Uterus (tissue), 3 donors: ENCODE measurements at regions not wholly inside any gene's neighbourhood (a gene's known extent, or its start where the extent isn't known, plus 50 kb on each side); places are given as distances from the start of the nearest gene placed in this dataset.
A peak's percentile ranks its signal among the peaks of the same experiment; 100 is the strongest.

ENCODE experiments used
- DNase-seq, 2 donors: peaks; one replicate each; pipeline ENCODE4 v3.0.0-alpha.2; 2019 to 2020
- H3K27ac ChIP-seq, 2 donors: fragments of 200-600 bp; sonication (generic); 1 replicate in 1 of 2; 2 replicates in 1 of 2; pipeline ENCODE4 v1.5.1; 2016 to 2018
- H3K27me3 ChIP-seq, 2 donors: fragments of 200-600 bp; sonication (generic); one replicate each; pipeline ENCODE4 v1.5.1; 2018 to 2019; ENCODE audit warnings: control low read depth in 1 of 2
- H3K36me3 ChIP-seq, 2 donors: fragments of 200-600 bp; sonication (generic); one replicate each; pipeline ENCODE4 v1.5.1; 2019; ENCODE audit warnings: control low read depth in 1 of 2
- H3K4me1 ChIP-seq, 2 donors: fragments of 200-600 bp; sonication (generic); one replicate each; pipeline ENCODE4 v1.5.1; 2018 to 2019; ENCODE audit warnings: control low read depth in 1 of 2
- H3K4me3 ChIP-seq, 2 donors: fragments of 200-600 bp; sonication (generic); 1 replicate in 1 of 2; 2 replicates in 1 of 2; pipeline ENCODE4 v1.5.1; 2018 to 2019; ENCODE audit warnings: mild to moderate bottlenecking in 1 of 2
- H3K9me3 ChIP-seq, 2 donors: fragments of 200-600 bp; sonication (generic); one replicate each; pipeline ENCODE4 v1.5.1; 2019; ENCODE audit warnings: control low read depth in 1 of 2
- CTCF ChIP-seq, 4 experiments: fragments of 200-600 bp in 2 of 4; fragments of 450-650 bp in 2 of 4; sonication (generic) in 2 of 4; IDR thresholded peaks; one replicate each; pipeline ENCODE4 v1.5.1; 2016 to 2019; ENCODE audit warnings: antibody characterized with exemption in 4 of 4, mild to moderate bottlenecking in 2 of 4, moderate library complexity in 1 of 4
- POLR2A ChIP-seq, 2 donors: fragments of 450-650 bp; IDR thresholded peaks; one replicate each; pipeline ENCODE4 v1.6.1; 2016; ENCODE audit warnings: antibody characterized with exemption in 2 of 2, mild to moderate bottlenecking in 1 of 2, moderate library complexity in 1 of 2
- intact Hi-C: fragments of 100-400 bp; cut with DNase I; formaldehyde crosslinking; loops from one replicate; pipeline ENCODE4 v1.15.1; 2023; ENCODE audit warnings: low total_unique reads
- donor health status: DM: yes; HTN: yes; CAD: no.

- intact Hi-C loops, result no loop called here
- H3K4me1 ChIP-seq, result no peaks in the 10 kb centered on the region
- H3K36me3 ChIP-seq, result no peaks in the 10 kb centered on the region
- no peaks in the 10 kb centered on the region for H3K27me3 ChIP-seq
- H3K9me3 ChIP-seq, result no peaks in the 10 kb centered on the region
- H3K4me3 ChIP-seq, result no peak overlapping the region
- TF ChIP-seq CTCF (IDR thresholded peaks at IDR 0.05) (no peak), POLR2A (IDR thresholded peaks at IDR 0.05) (no peak)
- DNase-seq, result no peak
- peak overlapping the region in 1 of 2 donors; percentile 56 for H3K27ac ChIP-seq
Observed at GRCh38 chr3:189108067-189108466, 63.7 kb upstream of the TPRG1 start.

- intact Hi-C loops, result no loop called here
- TF ChIP-seq CTCF (IDR thresholded peaks at IDR 0.05) (no peak), POLR2A (IDR thresholded peaks at IDR 0.05) (no peak)
- DNase-seq, result no peak
- Histone ChIP-seq H3K4me3 (no peak overlapping the region), H3K4me1 (no peaks in the 10 kb centered on the region), H3K27ac (peak overlapping the region in 1 of 2 donors; percentile 56), H3K36me3 (no peaks in the 10 kb centered on the region), H3K9me3 (no peaks in the 10 kb centered on the region), H3K27me3 (no peaks in the 10 kb centered on the region)
Observed at GRCh38 chr3:189108735-189109134, 63.0 kb upstream of the TPRG1 start.

- H3K4me1 ChIP-seq, result no peaks in the 10 kb centered on the region
- H3K27ac ChIP-seq, result peak overlapping the region in 1 of 2 donors; percentile 56
- no peak for DNase-seq
- H3K9me3 ChIP-seq, result no peaks in the 10 kb centered on the region
- intact Hi-C loops, result no loop called here
- no peaks in the 10 kb centered on the region for H3K27me3 ChIP-seq
- H3K36me3 ChIP-seq, result no peaks in the 10 kb centered on the region
- TF ChIP-seq POLR2A (IDR thresholded peaks at IDR 0.05) (no peak), CTCF (IDR thresholded peaks at IDR 0.05) (no peak)
- H3K4me3 ChIP-seq, result no peak overlapping the region
Observed at GRCh38 chr3:189109145-189109544, 62.6 kb upstream of the TPRG1 start.

GRCh38 chr3:189117087-189117486 is 54.7 kb upstream of the TPRG1 start:
- Histone ChIP-seq H3K9me3 (no peaks in the 10 kb centered on the region), H3K27ac (no peak overlapping the region), H3K4me1 (no peaks in the 10 kb centered on the region), H3K27me3 (no peaks in the 10 kb centered on the region), H3K36me3 (no peaks in the 10 kb centered on the region), H3K4me3 (no peak overlapping the region)
- intact Hi-C loops, result no loop called here
- DNase-seq, result no peak
- TF ChIP-seq POLR2A (IDR thresholded peaks at IDR 0.05) (no peak), CTCF (IDR thresholded peaks at IDR 0.05) (no peak)

- intact Hi-C loops, result no loop called here
- Histone ChIP-seq H3K36me3 (no peaks in the 10 kb centered on the region), H3K27me3 (no peaks in the 10 kb centered on the region), H3K4me3 (no peak overlapping the region), H3K9me3 (no peaks in the 10 kb centered on the region), H3K27ac (no peak overlapping the region), H3K4me1 (no peaks in the 10 kb centered on the region)
- TF ChIP-seq POLR2A (IDR thresholded peaks at IDR 0.05), result no peak
- TF ChIP-seq CTCF (IDR thresholded peaks at IDR 0.05), result no peak
- DNase-seq, result no peak
Observed at GRCh38 chr3:189118896-189119295, 52.9 kb upstream of the TPRG1 start.
